ENCODE measurements at regions not wholly inside any gene's neighbourhood (a gene's known extent, or its start where the extent isn't known, plus 50 kb on each side); places are given as distances from the start of the nearest gene placed in this dataset.

GRCh38 chr11:134614141-134614540 lies 202.1 kb upstream of the B3GAT1 start:
- no peak overlapping the region for H3K4me3 Mint-ChIP-seq
- no peaks in the 10 kb centered on the region for H3K9me3 Mint-ChIP-seq
- DNase-seq (ENCODE audit: low spot score): no peak
- no peaks in the 10 kb centered on the region for H3K4me1 Mint-ChIP-seq (ENCODE audit: low read depth)
- H3K36me3 Mint-ChIP-seq (ENCODE audit: low read depth): no peaks in the 10 kb centered on the region
- H3K27ac Mint-ChIP-seq: no peak overlapping the region
- no peaks in the 10 kb centered on the region for H3K27me3 Mint-ChIP-seq (ENCODE audit: low read depth)

- H3K27ac Mint-ChIP-seq: no peak overlapping the region
- DNase-seq (ENCODE audit: low spot score): no peak
- H3K36me3 Mint-ChIP-seq (ENCODE audit: low read depth): no peaks in the 10 kb centered on the region
- H3K9me3 Mint-ChIP-seq: no peaks in the 10 kb centered on the region
- H3K4me1 Mint-ChIP-seq (ENCODE audit: low read depth): no peaks in the 10 kb centered on the region
- no peaks in the 10 kb centered on the region for H3K27me3 Mint-ChIP-seq (ENCODE audit: low read depth)
- H3K4me3 Mint-ChIP-seq: no peak overlapping the region
Measured at GRCh38 chr11:134613646-134614045, 201.6 kb upstream of the B3GAT1 start.

GRCh38 chr11:134612140-134613030 lies 200.3 kb upstream of the B3GAT1 start:
- Mint-ChIP-seq H3K27ac (no peak overlapping the region), H3K4me1 (ENCODE audit: low read depth) (no peaks in the 10 kb centered on the region)

GRCh38 chr11:134611537-134611936 lies 199.5 kb upstream of the B3GAT1 start:
- H3K9me3 Mint-ChIP-seq: no peaks in the 10 kb centered on the region
- no peak overlapping the region for H3K4me3 Mint-ChIP-seq
- H3K36me3 Mint-ChIP-seq (ENCODE audit: low read depth): no peaks in the 10 kb centered on the region
- no peaks in the 10 kb centered on the region for H3K4me1 Mint-ChIP-seq (ENCODE audit: low read depth)
- no peak for DNase-seq (ENCODE audit: low spot score)
- no peak overlapping the region for H3K27ac Mint-ChIP-seq
- no peaks in the 10 kb centered on the region for H3K27me3 Mint-ChIP-seq (ENCODE audit: low read depth)

More at GRCh38 chr11:134612140-134613030, 200.3 kb upstream of the B3GAT1 start:
- DNase-seq (ENCODE audit: low spot score): no peak
- no peak overlapping the region for H3K4me3 Mint-ChIP-seq
- no peaks in the 10 kb centered on the region for H3K9me3 Mint-ChIP-seq
- no peaks in the 10 kb centered on the region for H3K27me3 Mint-ChIP-seq (ENCODE audit: low read depth)
- no peaks in the 10 kb centered on the region for H3K36me3 Mint-ChIP-seq (ENCODE audit: low read depth)

- Mint-ChIP-seq H3K27me3 (ENCODE audit: low read depth) (no peaks in the 10 kb centered on the region), H3K27ac (no peak overlapping the region), H3K4me3 (no peak overlapping the region), H3K4me1 (ENCODE audit: low read depth) (no peaks in the 10 kb centered on the region), H3K36me3 (ENCODE audit: low read depth) (no peaks in the 10 kb centered on the region), H3K9me3 (no peaks in the 10 kb centered on the region)
- DNase-seq (ENCODE audit: low spot score): no peak
Measured at GRCh38 chr11:134610116-134610910, 198.3 kb upstream of the B3GAT1 start.

- Mint-ChIP-seq H3K4me1 (ENCODE audit: low read depth) (no peaks in the 10 kb centered on the region), H3K4me3 (no peak overlapping the region), H3K36me3 (ENCODE audit: low read depth) (no peaks in the 10 kb centered on the region), H3K9me3 (no peaks in the 10 kb centered on the region), H3K27me3 (ENCODE audit: low read depth) (no peaks in the 10 kb centered on the region), H3K27ac (no peak overlapping the region)
- DNase-seq (ENCODE audit: low spot score): no peak
Measured at GRCh38 chr11:134609361-134610115, 197.5 kb upstream of the B3GAT1 start.

- H3K27ac Mint-ChIP-seq: no peak overlapping the region
- no peaks in the 10 kb centered on the region for H3K36me3 Mint-ChIP-seq (ENCODE audit: low read depth)
- no peak overlapping the region for H3K4me3 Mint-ChIP-seq
- no peaks in the 10 kb centered on the region for H3K4me1 Mint-ChIP-seq (ENCODE audit: low read depth)
- H3K9me3 Mint-ChIP-seq: no peaks in the 10 kb centered on the region
- no peak for DNase-seq (ENCODE audit: low spot score)
- no peaks in the 10 kb centered on the region for H3K27me3 Mint-ChIP-seq (ENCODE audit: low read depth)
Measured at GRCh38 chr11:134607963-134608750, 196.1 kb upstream of the B3GAT1 start.

- no peak for DNase-seq (ENCODE audit: low spot score)
- Mint-ChIP-seq H3K4me3 (no peak overlapping the region), H3K36me3 (ENCODE audit: low read depth) (no peaks in the 10 kb centered on the region), H3K27ac (no peak overlapping the region), H3K27me3 (ENCODE audit: low read depth) (peaks cover 5% of the 10 kb centered on the region), H3K9me3 (no peaks in the 10 kb centered on the region), H3K4me1 (ENCODE audit: low read depth) (no peaks in the 10 kb centered on the region)
Measured at GRCh38 chr11:134606251-134606650, 194.2 kb upstream of the B3GAT1 start.

- no peak for DNase-seq (ENCODE audit: low spot score)
- no peaks in the 10 kb centered on the region for H3K36me3 Mint-ChIP-seq (ENCODE audit: low read depth)
- H3K27me3 Mint-ChIP-seq (ENCODE audit: low read depth): peaks cover 7% of the 10 kb centered on the region
- no peaks in the 10 kb centered on the region for H3K9me3 Mint-ChIP-seq
- H3K27ac Mint-ChIP-seq: no peak overlapping the region
- no peak overlapping the region for H3K4me3 Mint-ChIP-seq
- no peaks in the 10 kb centered on the region for H3K4me1 Mint-ChIP-seq (ENCODE audit: low read depth)
Measured at GRCh38 chr11:134604886-134605285, 192.8 kb upstream of the B3GAT1 start.

GRCh38 chr11:134599299-134599771 lies 187.3 kb upstream of the B3GAT1 start:
- no peaks in the 10 kb centered on the region for H3K36me3 Mint-ChIP-seq (ENCODE audit: low read depth)
- no peak overlapping the region for H3K27ac Mint-ChIP-seq
- H3K4me1 Mint-ChIP-seq (ENCODE audit: low read depth): peaks cover 3% of the 10 kb centered on the region
- no peak for DNase-seq (ENCODE audit: low spot score)
- H3K4me3 Mint-ChIP-seq: no peak overlapping the region
- no peaks in the 10 kb centered on the region for H3K9me3 Mint-ChIP-seq
- H3K27me3 Mint-ChIP-seq (ENCODE audit: low read depth): peaks cover 23% of the 10 kb centered on the region

GRCh38 chr11:134598368-134598767 lies 186.3 kb upstream of the B3GAT1 start:
- no peak for DNase-seq (ENCODE audit: low spot score)
- Mint-ChIP-seq H3K4me1 (ENCODE audit: low read depth) (peaks cover 3% of the 10 kb centered on the region), H3K36me3 (ENCODE audit: low read depth) (no peaks in the 10 kb centered on the region), H3K27ac (no peak overlapping the region), H3K4me3 (no peak overlapping the region), H3K27me3 (ENCODE audit: low read depth) (peaks cover 26% of the 10 kb centered on the region), H3K9me3 (no peaks in the 10 kb centered on the region)

- Mint-ChIP-seq H3K27ac (no peak overlapping the region), H3K27me3 (ENCODE audit: low read depth) (peaks cover 24% of the 10 kb centered on the region), H3K9me3 (no peaks in the 10 kb centered on the region), H3K4me1 (ENCODE audit: low read depth) (peaks cover 4% of the 10 kb centered on the region), H3K36me3 (ENCODE audit: low read depth) (no peaks in the 10 kb centered on the region), H3K4me3 (no peak overlapping the region)
- no peak for DNase-seq (ENCODE audit: low spot score)
Measured at GRCh38 chr11:134597452-134597851, 185.4 kb upstream of the B3GAT1 start.

GRCh38 chr11:134596404-134596803 lies 184.4 kb upstream of the B3GAT1 start:
- Mint-ChIP-seq H3K27me3 (ENCODE audit: low read depth) (peaks cover 25% of the 10 kb centered on the region), H3K4me1 (ENCODE audit: low read depth) (peaks cover 5% of the 10 kb centered on the region), H3K4me3 (no peak overlapping the region), H3K36me3 (ENCODE audit: low read depth) (no peaks in the 10 kb centered on the region), H3K9me3 (no peaks in the 10 kb centered on the region), H3K27ac (no peak overlapping the region)
- no peak for DNase-seq (ENCODE audit: low spot score)
